SU-DHL-6 (cell line): ENCODE measurements at regions not wholly inside any gene's neighbourhood (a gene's known extent, or its start where the extent isn't known, plus 50 kb on each side); places are given as distances from the start of the nearest gene placed in this dataset.

Source experiments
- H2AFZ ChIP-seq: fragments of 200-600 bp; sonication (generic); 2 replicates; pipeline ENCODE4 v1.6.1; 2014; ENCODE audit warnings: low read depth, mild to moderate bottlenecking, moderate library complexity, mixed read lengths, antibody characterized with exemption, low read length; ENCODE audit not compliant: severe bottlenecking
- H3F3A ChIP-seq: fragments of 200-600 bp; shearing (Covaris generic); 2 replicates; pipeline ENCODE4 v1.6.0; 2016; ENCODE audit warnings: antibody characterized with exemption, mild to moderate bottlenecking; ENCODE audit not compliant: insufficient read depth
- H3K27ac ChIP-seq: fragments of 200-600 bp; sonication (generic); 2 replicates; pipeline ENCODE4 v1.5.1; 2016; ENCODE audit warnings: low read depth, mild to moderate bottlenecking, low read length, moderate library complexity, mixed read lengths
- H3K27me3 ChIP-seq: fragments of 200-600 bp; sonication (generic), shearing (Covaris generic); 2 replicates; pipeline ENCODE4 v1.6.0; 2014; ENCODE audit warnings: mild to moderate bottlenecking, low read length
- H3K36me3 ChIP-seq: fragments of 200-600 bp; sonication (generic); 2 replicates; pipeline ENCODE4 v1.6.1; 2014; ENCODE audit warnings: mild to moderate bottlenecking, low read length, mixed read lengths
- H3K4me2 ChIP-seq: fragments of 300-600, 200-600 bp; shearing (Covaris generic), sonication (generic); 2 replicates; pipeline ENCODE4 v1.6.0; 2014; ENCODE audit warnings: low read length, low read depth, mild to moderate bottlenecking; ENCODE audit not compliant: poor library complexity, severe bottlenecking
- H3K4me3 ChIP-seq: fragments of 200-600 bp; sonication (generic); 2 replicates; pipeline ENCODE4 v1.5.1; 2014; ENCODE audit warnings: antibody characterized with exemption, low read length, mild to moderate bottlenecking, mixed read lengths; ENCODE audit not compliant: insufficient read depth, poor library complexity, severe bottlenecking
- H3K79me2 ChIP-seq: fragments of 200-600 bp; sonication (generic); 2 replicates; pipeline ENCODE4 v1.6.1; 2014; ENCODE audit warnings: mild to moderate bottlenecking, low read length, moderate library complexity; ENCODE audit not compliant: insufficient read depth
- H3K9ac ChIP-seq: fragments of 200-600 bp; sonication (generic); 2 replicates; pipeline ENCODE4 v1.7.0; 2014; ENCODE audit warnings: mild to moderate bottlenecking, low read length
- H3K9me2 ChIP-seq: fragments of 200-600 bp; sonication (generic); replicated peaks from 2 replicates; pipeline ENCODE4 v1.6.1; 2014; ENCODE audit warnings: low read length; ENCODE audit not compliant: insufficient read depth
- H3K9me3 ChIP-seq: fragments of 200-600 bp; sonication (generic); 2 replicates; pipeline ENCODE4 v1.6.1; 2014; ENCODE audit warnings: low read length, mixed read lengths; ENCODE audit not compliant: insufficient read depth
- H4K20me1 ChIP-seq: fragments of 200-600 bp; sonication (generic); 2 replicates; pipeline ENCODE4 v1.6.1; 2014; ENCODE audit warnings: low read depth, mild to moderate bottlenecking, antibody characterized with exemption, low read length, moderate library complexity, mixed read lengths
- EZH2phosphoT487 ChIP-seq: fragments of 200-600 bp; sonication (generic), shearing (Covaris generic); conservative IDR thresholded peaks from 2 replicates; pipeline ENCODE4 v1.6.1; 2018; ENCODE audit warnings: mild to moderate bottlenecking, antibody characterized with exemption, low read length, moderate library complexity, mixed read lengths
- TF ChIP-seq, protein P1 (sequence below): fragments of 200-600 bp; sonication (generic); IDR thresholded peaks from one replicate; pipeline ENCODE4 v1.5.1; 2017; ENCODE audit warnings: antibody characterized with exemption, mild to moderate bottlenecking, low read length, moderate library complexity; ENCODE audit not compliant: insufficient read depth, poor library complexity, severe bottlenecking

DNA sequence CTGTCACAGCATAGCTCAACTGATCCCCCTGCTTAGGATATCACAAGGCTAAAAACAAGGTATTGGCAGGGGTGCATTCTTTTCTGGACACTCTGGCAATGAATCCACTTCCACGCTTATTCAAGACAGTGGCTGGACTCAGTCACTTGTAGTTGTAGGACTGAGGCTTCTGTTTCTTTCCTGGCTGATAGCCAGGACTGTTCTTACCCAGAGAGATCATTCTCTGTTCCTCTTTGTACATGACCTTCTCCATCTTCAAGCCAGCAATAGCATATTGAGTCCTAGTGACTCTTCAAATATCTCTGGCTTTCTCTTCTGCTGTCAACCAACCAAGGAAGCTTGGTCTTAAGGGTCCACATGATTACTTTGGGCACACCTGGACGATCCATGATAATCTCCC, 241.3 kb downstream of the RBM43 start:
- no peaks in the 10 kb centered on the region for H3K36me3 ChIP-seq
- no peak overlapping the region for H3K27ac ChIP-seq
- no peak overlapping the region for H2AFZ ChIP-seq
- H3K27me3 ChIP-seq: no peaks in the 10 kb centered on the region
- no peak overlapping the region for H3K9ac ChIP-seq
- H3K4me2 ChIP-seq: no peak overlapping the region
- H3K4me3 ChIP-seq: no peak overlapping the region
- H3F3A ChIP-seq: no peaks in the 10 kb centered on the region
- H3K9me2 ChIP-seq: no peaks in the 10 kb centered on the region
- H3K79me2 ChIP-seq: no peaks in the 10 kb centered on the region
- no peaks in the 10 kb centered on the region for H3K9me3 ChIP-seq
- no peaks in the 10 kb centered on the region for H4K20me1 ChIP-seq
- TF ChIP-seq, protein P1, sequence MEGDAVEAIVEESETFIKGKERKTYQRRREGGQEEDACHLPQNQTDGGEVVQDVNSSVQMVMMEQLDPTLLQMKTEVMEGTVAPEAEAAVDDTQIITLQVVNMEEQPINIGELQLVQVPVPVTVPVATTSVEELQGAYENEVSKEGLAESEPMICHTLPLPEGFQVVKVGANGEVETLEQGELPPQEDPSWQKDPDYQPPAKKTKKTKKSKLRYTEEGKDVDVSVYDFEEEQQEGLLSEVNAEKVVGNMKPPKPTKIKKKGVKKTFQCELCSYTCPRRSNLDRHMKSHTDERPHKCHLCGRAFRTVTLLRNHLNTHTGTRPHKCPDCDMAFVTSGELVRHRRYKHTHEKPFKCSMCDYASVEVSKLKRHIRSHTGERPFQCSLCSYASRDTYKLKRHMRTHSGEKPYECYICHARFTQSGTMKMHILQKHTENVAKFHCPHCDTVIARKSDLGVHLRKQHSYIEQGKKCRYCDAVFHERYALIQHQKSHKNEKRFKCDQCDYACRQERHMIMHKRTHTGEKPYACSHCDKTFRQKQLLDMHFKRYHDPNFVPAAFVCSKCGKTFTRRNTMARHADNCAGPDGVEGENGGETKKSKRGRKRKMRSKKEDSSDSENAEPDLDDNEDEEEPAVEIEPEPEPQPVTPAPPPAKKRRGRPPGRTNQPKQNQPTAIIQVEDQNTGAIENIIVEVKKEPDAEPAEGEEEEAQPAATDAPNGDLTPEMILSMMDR: no peak
- no peak for TF ChIP-seq EZH2phosphoT487

- Histone ChIP-seq H3K9me2 (no peaks in the 10 kb centered on the region), H4K20me1 (no peaks in the 10 kb centered on the region), H3K9me3 (no peaks in the 10 kb centered on the region), H3F3A (no peaks in the 10 kb centered on the region), H3K9ac (no peak overlapping the region), H2AFZ (no peak overlapping the region), H3K27me3 (no peaks in the 10 kb centered on the region), H3K79me2 (no peaks in the 10 kb centered on the region), H3K4me3 (no peak overlapping the region), H3K27ac (no peak overlapping the region), H3K4me2 (no peak overlapping the region), H3K36me3 (no peaks in the 10 kb centered on the region)
- TF ChIP-seq EZH2phosphoT487: no peak
- TF ChIP-seq, protein P1: no peak
Measured at GRCh38 chr2:151009437-151010175, 252.1 kb downstream of the RBM43 start.

- Histone ChIP-seq H3F3A (no peaks in the 10 kb centered on the region), H3K9me2 (no peaks in the 10 kb centered on the region), H3K79me2 (no peaks in the 10 kb centered on the region), H3K9ac (no peak overlapping the region), H3K4me3 (no peak overlapping the region), H3K36me3 (no peaks in the 10 kb centered on the region), H2AFZ (no peak overlapping the region), H3K9me3 (no peaks in the 10 kb centered on the region), H3K27me3 (no peaks in the 10 kb centered on the region), H3K27ac (no peak overlapping the region), H3K4me2 (no peak overlapping the region), H4K20me1 (no peaks in the 10 kb centered on the region)
- TF ChIP-seq EZH2phosphoT487: no peak
- TF ChIP-seq, protein P1: no peak
Measured at GRCh38 chr2:151007365-151007764, 254.3 kb downstream of the RBM43 start.
